ENCODE measurements at regions not wholly inside any gene's neighbourhood (a gene's known extent, or its start where the extent isn't known, plus 50 kb on each side); places are given as distances from the start of the nearest gene placed in this dataset.

DNA sequence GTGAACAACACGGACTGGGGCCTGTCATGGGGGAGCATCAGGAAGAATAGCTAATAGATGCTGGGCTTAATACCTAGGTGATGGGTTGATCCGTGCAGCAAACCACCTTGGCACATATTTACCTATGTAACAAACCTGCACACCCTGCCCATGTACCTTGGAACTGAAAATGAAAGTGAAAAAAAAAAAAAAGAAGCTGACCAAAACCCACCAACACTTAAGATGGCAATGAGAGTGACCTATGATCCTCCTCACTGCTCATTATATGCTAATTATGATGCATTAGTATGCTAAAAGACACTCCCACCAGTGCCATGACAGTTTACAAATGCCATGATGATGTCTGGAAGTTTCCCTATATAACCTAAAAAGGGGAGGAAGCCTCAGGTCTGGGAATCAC, 503.2 kb upstream of the CTSO start:
- H3K9me3 Mint-ChIP-seq (ENCODE audit: insufficient read depth): peaks cover 6% of the 10 kb centered on the region
- no peak for ATAC-seq
- H3K36me3 Mint-ChIP-seq (ENCODE audit: low read depth): no peaks in the 10 kb centered on the region
- H3K27me3 Mint-ChIP-seq (ENCODE audit: low read depth): no peaks in the 10 kb centered on the region
- H3K4me1 Mint-ChIP-seq (ENCODE audit: low read depth): no peaks in the 10 kb centered on the region
- ChIA-PET POLR2A (no interaction called here), CTCF (no interaction called here)
- no peak for DNase-seq
- H3K4me3 Mint-ChIP-seq: no peak overlapping the region
- H3K27ac Mint-ChIP-seq: no peak overlapping the region

DNA sequence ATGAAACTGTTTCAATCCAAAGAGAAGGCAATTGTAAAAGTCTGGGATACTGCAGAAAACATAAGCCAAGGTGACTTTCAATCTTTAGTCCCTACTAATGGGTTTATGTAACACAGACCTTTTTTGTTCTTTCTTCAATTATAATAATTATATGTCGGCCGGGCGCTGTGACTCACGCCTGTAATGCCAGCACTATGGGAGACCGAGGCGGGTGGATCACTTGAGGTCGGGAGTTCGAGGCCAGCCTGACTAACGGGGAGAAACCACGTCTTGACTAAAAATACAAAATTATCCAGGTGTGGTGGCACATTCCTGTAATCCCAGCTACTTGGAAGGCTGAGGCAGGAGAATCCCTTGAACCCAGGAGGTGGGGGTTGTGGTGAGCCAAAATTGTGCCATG, 489.8 kb upstream of the CTSO start:
- POLR2A ChIA-PET: no interaction called here
- CTCF ChIA-PET: no interaction called here

DNA sequence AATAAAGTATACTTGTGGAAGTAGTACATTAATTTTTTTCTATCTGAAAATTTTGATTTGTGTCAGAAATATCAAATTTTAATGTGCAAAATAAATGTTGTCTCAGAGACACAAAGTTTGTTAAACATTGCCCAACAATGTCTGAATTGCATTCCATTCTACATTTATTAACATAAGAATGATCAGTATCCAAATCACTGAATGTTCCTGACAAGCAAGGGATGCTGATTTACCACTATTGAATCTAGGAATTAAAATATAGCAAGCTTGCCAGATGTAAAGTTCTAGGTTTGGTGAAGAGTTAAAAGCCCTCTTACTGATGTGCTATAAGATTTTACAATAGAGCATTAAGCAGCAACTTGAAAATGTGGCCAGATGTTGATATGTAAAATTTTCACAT, 489.2 kb upstream of the CTSO start:
- ATAC-seq (no peak), DNase-seq (no peak)
- Mint-ChIP-seq H3K4me3 (no peak overlapping the region), H3K36me3 (ENCODE audit: low read depth) (no peaks in the 10 kb centered on the region), H3K4me1 (ENCODE audit: low read depth) (no peaks in the 10 kb centered on the region), H3K9me3 (ENCODE audit: insufficient read depth) (no peaks in the 10 kb centered on the region), H3K27ac (no peak overlapping the region), H3K27me3 (ENCODE audit: low read depth) (no peaks in the 10 kb centered on the region)
- POLR2A ChIA-PET: no interaction called here
- CTCF ChIA-PET: no interaction called here

More for the DNA sequence above, 489.8 kb upstream of the CTSO start:
- ATAC-seq: no peak
- no peaks in the 10 kb centered on the region for H3K27me3 Mint-ChIP-seq (ENCODE audit: low read depth)
- H3K27ac Mint-ChIP-seq: no peak overlapping the region
- no peaks in the 10 kb centered on the region for H3K36me3 Mint-ChIP-seq (ENCODE audit: low read depth)
- H3K4me3 Mint-ChIP-seq: no peak overlapping the region
- DNase-seq: no peak
- H3K4me1 Mint-ChIP-seq (ENCODE audit: low read depth): no peaks in the 10 kb centered on the region
- H3K9me3 Mint-ChIP-seq (ENCODE audit: insufficient read depth): no peaks in the 10 kb centered on the region

DNA sequence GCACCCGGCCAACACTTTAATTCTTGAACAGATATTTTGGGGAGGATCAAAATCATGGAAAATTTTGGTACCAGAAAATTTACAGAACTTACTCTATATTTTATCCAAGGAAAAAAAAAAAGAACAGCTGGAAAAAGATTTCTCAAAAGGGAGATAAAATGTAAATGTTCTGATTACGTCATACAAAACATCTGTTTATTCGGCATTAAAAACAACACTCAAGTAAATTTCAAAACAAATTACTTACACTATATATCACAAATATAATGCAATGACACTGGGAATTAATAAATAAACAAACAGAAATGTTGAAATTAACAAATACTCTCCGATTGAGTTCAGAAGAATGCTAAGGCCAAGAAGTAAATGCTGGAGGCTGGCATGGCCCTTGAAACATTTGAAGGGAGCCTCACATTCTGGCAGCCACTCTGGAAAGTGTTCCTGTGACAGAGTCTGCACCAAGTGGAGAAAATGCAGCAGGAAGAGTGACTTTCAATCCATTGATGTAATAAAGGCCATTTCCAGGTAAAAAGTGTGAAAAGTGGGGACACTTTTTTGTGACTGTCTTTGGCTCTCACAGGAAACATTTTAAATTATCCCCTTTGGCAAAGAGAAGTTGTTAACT, 486.0 kb upstream of the CTSO start:
- H3K4me1 Mint-ChIP-seq (ENCODE audit: low read depth): no peaks in the 10 kb centered on the region
- no peaks in the 10 kb centered on the region for H3K27me3 Mint-ChIP-seq (ENCODE audit: low read depth)
- no peaks in the 10 kb centered on the region for H3K9me3 Mint-ChIP-seq (ENCODE audit: insufficient read depth)
- CTCF ChIA-PET: no interaction called here
- POLR2A ChIA-PET: no interaction called here
- DNase-seq: no peak
- H3K36me3 Mint-ChIP-seq (ENCODE audit: low read depth): no peaks in the 10 kb centered on the region
- ATAC-seq: no peak
- no peak overlapping the region for H3K27ac Mint-ChIP-seq
- H3K4me3 Mint-ChIP-seq: no peak overlapping the region

DNA sequence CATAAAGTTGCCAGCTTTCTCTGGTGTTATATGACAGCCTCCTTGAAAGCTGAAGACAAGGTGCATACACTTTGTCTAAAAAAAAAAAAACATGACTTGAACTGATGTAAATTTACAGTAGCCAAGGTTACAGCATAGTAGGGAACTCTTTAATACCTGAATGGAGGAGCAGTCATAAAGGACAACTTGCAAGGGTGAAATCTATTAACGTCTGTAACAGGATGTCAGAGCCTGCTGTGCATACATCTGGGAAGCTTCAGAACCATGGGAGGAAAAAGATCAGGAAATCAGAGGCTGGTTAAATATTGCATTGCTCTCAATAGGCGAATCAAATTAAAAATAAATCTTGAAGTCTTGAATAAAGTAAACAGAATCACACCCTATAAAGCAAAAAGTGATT, 484.0 kb upstream of the CTSO start:
- no peak for ATAC-seq
- Mint-ChIP-seq H3K36me3 (ENCODE audit: low read depth) (no peaks in the 10 kb centered on the region), H3K27ac (no peak overlapping the region), H3K4me1 (ENCODE audit: low read depth) (no peaks in the 10 kb centered on the region), H3K9me3 (ENCODE audit: insufficient read depth) (no peaks in the 10 kb centered on the region), H3K27me3 (ENCODE audit: low read depth) (no peaks in the 10 kb centered on the region), H3K4me3 (no peak overlapping the region)
- POLR2A ChIA-PET: no interaction called here
- CTCF ChIA-PET: no interaction called here
- no peak for DNase-seq

DNA sequence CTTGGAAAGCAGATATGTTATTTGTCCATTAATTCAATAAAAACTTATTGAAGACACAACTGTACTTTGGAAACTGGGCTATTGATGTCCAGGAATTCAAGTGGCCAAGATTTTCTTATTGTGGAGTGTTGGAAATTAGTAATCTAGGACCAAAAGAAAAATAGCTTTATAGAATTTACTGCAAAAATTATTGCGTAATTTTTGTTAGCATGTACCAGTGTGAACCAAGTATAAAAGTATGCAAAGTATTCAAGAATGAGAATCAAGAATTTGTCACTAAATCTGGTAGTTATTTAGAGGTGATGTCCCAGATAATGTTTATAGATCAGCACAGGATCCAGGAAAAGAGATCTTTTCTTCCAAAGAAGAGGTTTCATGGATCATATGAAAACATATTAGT, 468.9 kb upstream of the CTSO start:
- Mint-ChIP-seq H3K27ac (no peak overlapping the region), H3K4me3 (no peak overlapping the region), H3K27me3 (ENCODE audit: low read depth) (no peaks in the 10 kb centered on the region), H3K36me3 (ENCODE audit: low read depth) (no peaks in the 10 kb centered on the region), H3K4me1 (ENCODE audit: low read depth) (no peaks in the 10 kb centered on the region), H3K9me3 (ENCODE audit: insufficient read depth) (no peaks in the 10 kb centered on the region)
- CTCF ChIA-PET: no interaction called here
- POLR2A ChIA-PET: no interaction called here
- ATAC-seq (no peak), DNase-seq (no peak)

DNA sequence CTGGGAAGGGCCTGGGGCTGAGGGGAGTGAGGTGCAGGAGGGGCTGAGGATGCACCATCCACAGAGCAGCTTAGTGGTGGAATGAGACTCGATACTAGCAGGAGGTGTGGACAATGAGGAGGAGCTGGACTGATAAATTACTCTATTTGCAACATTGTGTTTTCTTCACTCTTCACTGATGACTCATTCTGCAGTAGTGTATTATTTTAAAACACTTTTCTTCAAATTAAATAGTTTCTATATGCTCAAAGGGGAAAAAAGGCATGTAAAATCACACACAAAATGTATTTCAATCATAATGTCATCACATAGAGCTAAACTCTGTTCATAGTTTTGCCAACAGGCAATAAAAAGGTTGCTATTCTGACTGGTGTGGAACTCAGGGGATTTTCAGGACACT, 467.0 kb upstream of the CTSO start:
- no peak for ATAC-seq
- H3K27me3 Mint-ChIP-seq (ENCODE audit: low read depth): no peaks in the 10 kb centered on the region
- no peak for DNase-seq
- CTCF ChIA-PET: no interaction called here
- POLR2A ChIA-PET: no interaction called here
- H3K4me3 Mint-ChIP-seq: no peak overlapping the region
- no peaks in the 10 kb centered on the region for H3K36me3 Mint-ChIP-seq (ENCODE audit: low read depth)
- no peaks in the 10 kb centered on the region for H3K9me3 Mint-ChIP-seq (ENCODE audit: insufficient read depth)
- H3K27ac Mint-ChIP-seq: no peak overlapping the region
- H3K4me1 Mint-ChIP-seq (ENCODE audit: low read depth): no peaks in the 10 kb centered on the region

DNA sequence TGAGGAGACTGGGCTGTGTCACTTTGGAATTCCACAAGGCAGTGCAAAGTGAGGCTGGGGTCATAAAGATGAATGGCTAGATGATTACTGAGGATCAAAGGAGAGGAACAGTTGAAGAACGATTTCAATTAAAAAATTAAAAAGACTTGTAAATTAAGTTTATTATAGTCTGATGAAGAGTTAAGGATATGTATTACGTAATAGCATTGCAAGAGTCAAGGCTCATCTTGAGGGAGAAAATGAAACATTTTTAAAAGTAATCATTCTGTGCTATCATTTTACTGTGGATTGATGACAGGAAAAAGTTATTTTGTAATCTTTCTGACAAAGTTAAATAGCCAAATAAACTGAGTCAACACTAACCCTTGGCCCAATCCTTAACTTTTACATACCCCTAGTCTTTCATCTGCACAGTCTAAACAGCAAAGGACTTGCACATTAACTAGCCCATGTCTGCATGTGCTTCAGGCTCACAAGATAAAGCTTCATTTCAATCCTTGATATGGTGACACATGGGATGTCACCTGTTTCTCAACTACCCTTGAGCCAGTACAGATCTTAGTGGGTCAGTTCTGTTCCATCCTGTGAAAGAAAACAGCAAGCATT, 465.5 kb upstream of the CTSO start:
- Mint-ChIP-seq H3K4me1 (ENCODE audit: low read depth) (no peaks in the 10 kb centered on the region), H3K4me3 (no peak overlapping the region), H3K36me3 (ENCODE audit: low read depth) (no peaks in the 10 kb centered on the region), H3K27ac (no peak overlapping the region), H3K27me3 (ENCODE audit: low read depth) (no peaks in the 10 kb centered on the region), H3K9me3 (ENCODE audit: insufficient read depth) (no peaks in the 10 kb centered on the region)
- CTCF ChIA-PET: no interaction called here
- no peak for ATAC-seq
- DNase-seq: no peak
- POLR2A ChIA-PET: no interaction called here

DNA sequence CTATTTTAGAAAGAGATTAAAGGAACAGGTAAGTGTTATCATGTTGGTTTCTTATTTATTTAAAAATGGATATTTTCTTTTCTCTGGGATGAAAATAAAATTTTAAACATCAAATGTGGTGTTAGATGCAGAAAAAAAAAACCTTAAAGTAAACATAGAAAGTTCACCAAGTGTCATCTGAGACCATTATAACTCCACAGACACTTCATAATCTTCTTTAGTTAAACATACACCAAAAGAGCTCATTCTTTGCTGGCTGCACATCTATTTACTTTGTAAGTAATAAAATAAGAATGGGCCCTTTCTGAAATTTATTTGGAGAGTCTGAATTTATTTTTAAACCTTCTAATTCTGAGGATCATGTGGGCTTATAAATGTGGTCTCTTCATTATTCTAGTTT, 460.7 kb upstream of the CTSO start:
- no peak overlapping the region for H3K27ac Mint-ChIP-seq
- POLR2A ChIA-PET: no interaction called here
- H3K36me3 Mint-ChIP-seq (ENCODE audit: low read depth): no peaks in the 10 kb centered on the region
- H3K4me1 Mint-ChIP-seq (ENCODE audit: low read depth): no peaks in the 10 kb centered on the region
- H3K9me3 Mint-ChIP-seq (ENCODE audit: insufficient read depth): no peaks in the 10 kb centered on the region
- H3K4me3 Mint-ChIP-seq: no peak overlapping the region
- DNase-seq (no peak), ATAC-seq (no peak)
- CTCF ChIA-PET: no interaction called here
- no peaks in the 10 kb centered on the region for H3K27me3 Mint-ChIP-seq (ENCODE audit: low read depth)

DNA sequence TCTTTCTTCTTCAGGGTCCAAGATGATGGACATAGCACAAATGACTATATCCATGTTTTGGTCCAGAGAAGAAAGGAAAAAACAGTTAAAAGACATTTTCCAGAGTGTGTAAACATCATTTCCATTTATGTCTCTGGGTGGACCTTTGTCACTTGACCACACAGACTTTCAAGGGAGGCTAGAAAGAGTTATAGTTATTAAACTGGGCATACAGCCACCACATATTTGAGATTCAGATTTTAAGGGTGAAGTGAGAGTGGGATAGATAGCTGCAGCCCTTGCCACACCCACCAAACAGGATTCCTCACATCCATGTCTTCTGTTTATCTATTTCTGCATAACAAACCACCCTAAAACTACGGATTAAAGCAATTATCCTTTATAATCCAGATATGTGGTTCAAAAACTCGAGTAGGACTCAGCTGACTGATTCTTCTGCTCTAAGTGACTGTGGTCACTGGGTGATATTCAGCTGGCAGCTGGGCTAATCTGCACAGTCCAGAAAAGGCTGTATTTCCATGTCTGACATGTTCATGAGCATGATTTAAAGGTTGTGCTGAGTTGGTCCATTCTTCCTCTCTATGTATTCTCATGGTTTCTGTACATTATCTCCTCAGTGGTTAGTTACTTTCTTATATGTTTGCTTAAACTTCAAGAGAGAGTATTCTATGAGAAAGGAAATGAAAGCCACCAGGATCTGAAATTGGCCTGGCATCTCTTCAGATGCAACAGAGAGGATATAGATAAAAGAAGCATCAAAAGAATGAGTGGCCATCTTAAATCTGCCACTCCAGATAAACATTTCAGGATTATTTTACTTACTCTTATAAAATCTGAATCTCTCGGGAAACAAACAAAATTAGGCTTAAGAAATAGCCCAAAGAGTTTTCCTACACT, 459.8 kb upstream of the CTSO start:
- Mint-ChIP-seq H3K27ac (no peak overlapping the region), H3K9me3 (ENCODE audit: insufficient read depth) (no peaks in the 10 kb centered on the region), H3K27me3 (ENCODE audit: low read depth) (no peaks in the 10 kb centered on the region), H3K4me3 (no peak overlapping the region), H3K36me3 (ENCODE audit: low read depth) (no peaks in the 10 kb centered on the region), H3K4me1 (ENCODE audit: low read depth) (no peaks in the 10 kb centered on the region)
- ATAC-seq: no peak
- ChIA-PET CTCF (no interaction called here), POLR2A (no interaction called here)
- DNase-seq: no peak

DNA sequence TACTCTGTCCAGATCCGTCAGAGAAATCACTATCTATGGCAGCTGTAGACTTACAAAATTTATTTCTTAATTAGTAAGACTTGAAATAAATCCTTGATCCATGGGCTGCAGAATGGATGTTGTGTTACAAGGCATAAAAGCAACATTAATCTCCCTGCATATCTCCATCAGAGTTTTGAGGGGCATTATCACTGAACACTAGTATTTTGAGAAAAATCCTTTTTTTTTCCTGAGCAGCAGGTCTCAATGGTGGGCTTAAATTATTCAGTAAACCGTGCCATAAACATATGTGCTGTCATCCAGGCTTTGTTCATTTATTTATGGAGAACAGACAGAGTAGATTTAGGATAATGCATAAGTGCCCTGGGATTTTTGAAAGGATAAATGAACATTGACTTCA, 457.9 kb upstream of the CTSO start:
- H3K4me3 Mint-ChIP-seq: no peak overlapping the region
- ATAC-seq (no peak), DNase-seq (no peak)
- ChIA-PET CTCF (no interaction called here), POLR2A (no interaction called here)
- no peaks in the 10 kb centered on the region for H3K36me3 Mint-ChIP-seq (ENCODE audit: low read depth)
- no peaks in the 10 kb centered on the region for H3K9me3 Mint-ChIP-seq (ENCODE audit: insufficient read depth)
- no peaks in the 10 kb centered on the region for H3K27me3 Mint-ChIP-seq (ENCODE audit: low read depth)
- no peak overlapping the region for H3K27ac Mint-ChIP-seq
- no peaks in the 10 kb centered on the region for H3K4me1 Mint-ChIP-seq (ENCODE audit: low read depth)

DNA sequence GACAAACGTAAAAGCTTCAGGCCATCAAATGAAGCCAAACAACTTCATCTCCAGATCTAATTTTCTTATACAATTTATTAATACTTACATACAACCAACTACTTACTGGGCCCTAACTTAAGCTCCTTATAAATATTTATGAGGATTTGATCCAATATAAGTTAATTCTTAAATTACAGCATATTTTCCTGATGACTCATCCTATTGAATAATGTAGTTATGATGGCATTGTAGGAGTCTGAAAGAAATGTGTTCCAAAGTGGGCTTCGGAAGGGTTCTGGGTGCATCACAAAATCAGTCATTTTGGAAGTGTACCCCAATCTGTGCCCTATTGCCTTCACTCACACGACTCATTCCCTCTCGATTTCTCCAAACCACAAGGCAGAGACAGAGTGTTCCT, 455.1 kb upstream of the CTSO start:
- Mint-ChIP-seq H3K36me3 (ENCODE audit: low read depth) (no peaks in the 10 kb centered on the region), H3K9me3 (ENCODE audit: insufficient read depth) (no peaks in the 10 kb centered on the region), H3K4me3 (no peak overlapping the region), H3K27ac (no peak overlapping the region), H3K4me1 (ENCODE audit: low read depth) (no peaks in the 10 kb centered on the region), H3K27me3 (ENCODE audit: low read depth) (no peaks in the 10 kb centered on the region)
- CTCF ChIA-PET: no interaction called here
- POLR2A ChIA-PET: no interaction called here
- DNase-seq (no peak), ATAC-seq (no peak)

DNA sequence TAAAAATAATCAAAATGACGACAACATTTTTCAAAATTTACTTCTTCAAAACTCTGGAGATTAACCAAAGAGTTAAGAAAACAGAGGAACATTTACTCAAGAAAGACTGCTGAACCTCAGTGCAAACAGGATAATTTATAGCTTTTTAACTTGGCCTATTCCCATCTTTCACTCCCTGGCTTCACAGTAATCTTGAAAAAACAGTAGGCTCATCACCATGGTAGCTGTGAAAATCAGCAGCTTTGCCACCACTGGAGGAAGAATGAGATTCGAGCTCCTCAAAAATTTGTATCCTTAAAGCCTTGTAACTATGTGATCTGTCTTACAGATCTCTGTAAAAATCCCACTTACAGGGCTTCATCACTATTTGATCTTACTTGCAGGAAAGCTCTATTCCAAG, 447.7 kb upstream of the CTSO start:
- Mint-ChIP-seq H3K4me1 (ENCODE audit: low read depth) (no peaks in the 10 kb centered on the region), H3K4me3 (no peak overlapping the region), H3K36me3 (ENCODE audit: low read depth) (no peaks in the 10 kb centered on the region), H3K27ac (no peak overlapping the region), H3K27me3 (ENCODE audit: low read depth) (no peaks in the 10 kb centered on the region), H3K9me3 (ENCODE audit: insufficient read depth) (no peaks in the 10 kb centered on the region)
- ChIA-PET CTCF (no interaction called here), POLR2A (no interaction called here)
- ATAC-seq (no peak), DNase-seq (no peak)
